ENCODE measurements at regions not wholly inside any gene's neighbourhood (a gene's known extent, or its start where the extent isn't known, plus 50 kb on each side); places are given as distances from the start of the nearest gene placed in this dataset.

- no peaks in the 10 kb centered on the region for H3K4me1 ChIP-seq
- no peak overlapping the region for H3K4me3 ChIP-seq
Measured at GRCh38 chr5:42888771-42889170, 77.1 kb upstream of the SELENOP start.

GRCh38 chr5:42887575-42887974 is 75.9 kb upstream of the SELENOP start:
- TF ChIP-seq EZH2phosphoT487 (IDR thresholded peaks at IDR 0.05) = no peak
- TF ChIP-seq EZH2 (IDR thresholded peaks at IDR 0.05) = no peak
- TF ChIP-seq CTCF (IDR thresholded peaks at IDR 0.05) = no peak
- Mint-ChIP-seq H3K4me1 (no peaks in the 10 kb centered on the region), H3K9me3 (no peaks in the 10 kb centered on the region), H3K4me3 (no peak overlapping the region), H3K27me3 (ENCODE audit: insufficient read depth, low read depth) (no peaks in the 10 kb centered on the region), H3K27ac (no peak overlapping the region), H3K36me3 (no peaks in the 10 kb centered on the region)
- no peaks in the 10 kb centered on the region for H3K79me2 ChIP-seq (ENCODE audit: low read depth)
- H4K20me1 ChIP-seq (ENCODE audit: low read depth) = no peaks in the 10 kb centered on the region
- no peak overlapping the region for H3K9ac ChIP-seq
- H3K9me3 ChIP-seq (ENCODE audit: low read depth) = no peaks in the 10 kb centered on the region
- no peaks in the 10 kb centered on the region for H3F3A ChIP-seq (ENCODE audit: low read depth)
- no peaks in the 10 kb centered on the region for H3K36me3 ChIP-seq
- H3K4me2 ChIP-seq = no peak overlapping the region
- H3K4me3 ChIP-seq = no peak overlapping the region
- H3K27me3 ChIP-seq = no peaks in the 10 kb centered on the region
- H3K27ac ChIP-seq = no peak overlapping the region
- H2AFZ ChIP-seq (replicated peaks) = no peak overlapping the region
- H3K4me1 ChIP-seq = no peaks in the 10 kb centered on the region
- no peak for DNase-seq (ENCODE audit: low spot score)

More at GRCh38 chr5:42888771-42889170, 77.1 kb upstream of the SELENOP start:
- H3K36me3 Mint-ChIP-seq = no peaks in the 10 kb centered on the region
- no peak overlapping the region for H3K4me3 Mint-ChIP-seq
- DNase-seq (ENCODE audit: low spot score) = no peak
- no peaks in the 10 kb centered on the region for H3K4me1 Mint-ChIP-seq
- Histone ChIP-seq H3F3A (ENCODE audit: low read depth) (no peaks in the 10 kb centered on the region), H2AFZ (replicated peaks) (no peak overlapping the region), H3K9ac (no peak overlapping the region), H3K27me3 (no peaks in the 10 kb centered on the region), H3K36me3 (no peaks in the 10 kb centered on the region), H4K20me1 (ENCODE audit: low read depth) (no peaks in the 10 kb centered on the region), H3K4me2 (no peak overlapping the region), H3K9me3 (ENCODE audit: low read depth) (no peaks in the 10 kb centered on the region), H3K27ac (no peak overlapping the region), H3K79me2 (ENCODE audit: low read depth) (no peaks in the 10 kb centered on the region)
- H3K9me3 Mint-ChIP-seq = no peaks in the 10 kb centered on the region
- H3K27ac Mint-ChIP-seq = no peak overlapping the region
- TF ChIP-seq EZH2 (IDR thresholded peaks at IDR 0.05) (no peak), EZH2phosphoT487 (IDR thresholded peaks at IDR 0.05) (no peak), CTCF (IDR thresholded peaks at IDR 0.05) (no peak)
- H3K27me3 Mint-ChIP-seq (ENCODE audit: insufficient read depth, low read depth) = no peaks in the 10 kb centered on the region

- no peaks in the 10 kb centered on the region for H4K20me1 ChIP-seq (ENCODE audit: low read depth)
- no peaks in the 10 kb centered on the region for H3K79me2 ChIP-seq (ENCODE audit: low read depth)
- DNase-seq (ENCODE audit: low spot score) = no peak
- H3K36me3 Mint-ChIP-seq = no peaks in the 10 kb centered on the region
- H3K4me1 ChIP-seq = no peaks in the 10 kb centered on the region
- no peak overlapping the region for H3K4me2 ChIP-seq
- no peak overlapping the region for H3K4me3 Mint-ChIP-seq
- no peak overlapping the region for H3K4me3 ChIP-seq
- no peak overlapping the region for H3K27ac ChIP-seq
- H3K9me3 Mint-ChIP-seq = no peaks in the 10 kb centered on the region
- H3K36me3 ChIP-seq = no peaks in the 10 kb centered on the region
- H3K9ac ChIP-seq = no peak overlapping the region
- no peak overlapping the region for H2AFZ ChIP-seq (replicated peaks)
- no peaks in the 10 kb centered on the region for H3K9me3 ChIP-seq (ENCODE audit: low read depth)
- no peak overlapping the region for H3K27ac Mint-ChIP-seq
- no peaks in the 10 kb centered on the region for H3K4me1 Mint-ChIP-seq
- H3K27me3 ChIP-seq = no peaks in the 10 kb centered on the region
- no peaks in the 10 kb centered on the region for H3F3A ChIP-seq (ENCODE audit: low read depth)
- no peaks in the 10 kb centered on the region for H3K27me3 Mint-ChIP-seq (ENCODE audit: insufficient read depth, low read depth)
- TF ChIP-seq EZH2 (IDR thresholded peaks at IDR 0.05) = no peak
- TF ChIP-seq CTCF (IDR thresholded peaks at IDR 0.05) = no peak
- no peak for TF ChIP-seq EZH2phosphoT487 (IDR thresholded peaks at IDR 0.05)
Measured at GRCh38 chr5:42887097-42887496, 75.4 kb upstream of the SELENOP start.
